Activated CD8-positive, alpha-beta memory T cell treated with anti-CD3 and anti-CD28 coated beads, Interleukin-2, amount 50 U/mL, for 1 hour (primary cell): ENCODE measurements at regions not wholly inside any gene's neighbourhood (a gene's known extent, or its start where the extent isn't known, plus 50 kb on each side); places are given as distances from the start of the nearest gene placed in this dataset.

Experiments used
- DNase-seq: peaks from one replicate; pipeline ENCODE4 v3.0.0-alpha.2; 2020; ENCODE audit errors: extremely low read depth

- no peak for DNase-seq
Observed at GRCh38 chr12:92614502-92614901, 88.3 kb upstream of the PLEKHG7 start.

DNA sequence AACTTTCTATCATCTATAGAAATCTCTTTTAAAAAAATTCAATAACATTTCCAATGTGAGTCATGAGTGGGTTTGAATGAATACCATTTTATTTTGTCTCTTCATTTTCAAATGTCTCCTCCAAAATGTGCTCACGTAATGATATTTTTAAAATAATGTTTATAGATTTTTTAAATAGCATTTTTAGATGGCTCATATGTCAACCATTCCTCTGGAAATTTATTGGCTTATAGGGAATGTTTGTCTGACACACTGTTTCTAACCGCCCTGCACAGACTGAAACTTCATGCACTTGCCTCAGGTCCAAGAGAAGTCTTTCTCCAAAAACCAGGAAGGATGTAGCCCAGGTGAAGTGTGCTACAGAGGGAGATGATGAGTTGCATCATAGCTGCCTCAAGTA is 88.8 kb upstream of the PLEKHG7 start:
- DNase-seq = no peak

DNA sequence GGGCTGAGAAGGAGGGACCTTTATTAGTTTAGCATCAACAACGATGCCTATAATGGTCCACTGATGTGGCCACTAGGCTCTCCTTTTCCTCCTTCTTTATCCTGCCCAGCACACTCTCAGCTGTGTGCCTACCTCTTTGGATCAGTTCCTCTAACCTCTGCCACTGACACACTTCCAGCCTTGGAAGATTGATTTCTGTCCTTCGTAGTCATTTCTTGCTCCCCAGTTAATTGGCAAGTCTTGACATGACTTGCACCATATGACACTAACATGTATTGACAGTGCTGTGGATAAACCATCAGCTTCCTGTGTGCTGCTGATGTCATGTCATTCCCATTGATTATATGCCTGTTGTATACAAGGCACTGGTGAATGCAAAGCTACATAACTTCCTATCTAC is 90.2 kb upstream of the PLEKHG7 start:
- no peak for DNase-seq

DNA sequence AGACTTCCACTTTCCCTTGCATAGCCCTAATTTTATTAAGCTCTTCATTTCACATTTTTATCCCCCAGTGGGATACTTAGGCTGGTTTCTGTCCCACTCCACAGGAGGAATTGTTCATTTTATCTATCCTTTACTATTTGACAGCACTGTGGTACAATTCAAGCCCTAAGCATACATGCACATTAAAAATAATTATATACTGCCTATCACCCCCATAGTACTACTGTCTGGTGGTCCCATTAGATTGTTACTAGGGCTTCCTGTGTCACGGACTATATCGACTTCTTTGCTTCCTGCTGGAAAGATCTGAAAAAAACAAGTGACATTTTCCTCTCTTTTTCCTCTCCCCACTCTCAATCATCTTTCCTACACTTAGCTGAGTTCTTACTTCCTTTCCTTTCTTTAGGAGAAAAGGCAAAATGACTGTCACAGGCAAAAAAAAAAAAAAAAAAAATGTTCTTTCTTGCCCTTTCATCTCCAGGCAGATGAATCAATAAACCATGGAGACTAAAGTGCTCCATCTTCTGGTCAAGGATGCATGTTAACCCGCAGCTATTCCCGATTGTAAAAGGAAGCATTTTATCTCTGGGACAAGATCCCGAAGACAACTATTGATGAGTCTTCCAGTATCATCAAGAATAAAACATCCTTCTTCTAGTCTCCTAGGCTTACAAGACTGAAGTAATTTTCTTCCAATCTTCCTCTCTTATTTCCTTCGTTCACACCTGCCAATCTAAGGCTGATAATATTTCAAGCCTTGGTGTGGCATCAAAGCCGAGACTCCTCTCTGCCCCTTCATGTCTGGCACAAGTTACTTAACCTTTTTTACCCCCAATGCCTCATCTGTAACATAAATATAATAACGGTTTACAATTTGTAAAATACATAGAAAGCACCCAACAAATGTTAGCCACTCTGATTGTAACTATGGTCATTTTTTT is 94.4 kb upstream of the PLEKHG7 start:
- no peak for DNase-seq

GRCh38 chr12:92606956-92607355 is 95.8 kb upstream of the PLEKHG7 start:
- no peak for DNase-seq

DNA sequence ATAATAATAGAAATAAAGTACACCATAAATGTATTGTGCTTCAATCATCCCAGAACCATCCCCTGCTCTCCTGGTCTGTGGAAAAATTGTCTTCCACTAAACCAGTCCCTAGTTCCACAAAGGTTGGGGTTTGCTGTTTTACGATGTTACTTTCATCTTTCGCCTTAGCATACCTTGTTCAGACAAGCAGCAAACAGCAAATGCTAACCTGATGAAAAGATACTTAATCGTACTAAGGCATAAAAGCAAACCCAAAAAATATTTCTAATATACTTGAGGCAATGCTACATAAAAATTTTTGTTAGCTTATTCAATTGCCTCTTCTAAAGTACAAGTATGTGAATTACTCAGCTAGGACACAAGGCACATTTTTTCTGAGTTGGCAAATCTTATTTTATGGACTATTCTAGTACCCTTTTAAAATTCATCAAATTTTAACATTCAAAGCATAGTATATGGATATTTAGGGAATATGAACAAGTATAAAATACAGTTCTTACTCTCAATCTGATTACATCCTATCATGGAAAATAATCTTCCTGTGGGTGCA is 97.1 kb upstream of the PLEKHG7 start:
- no peak for DNase-seq

DNA sequence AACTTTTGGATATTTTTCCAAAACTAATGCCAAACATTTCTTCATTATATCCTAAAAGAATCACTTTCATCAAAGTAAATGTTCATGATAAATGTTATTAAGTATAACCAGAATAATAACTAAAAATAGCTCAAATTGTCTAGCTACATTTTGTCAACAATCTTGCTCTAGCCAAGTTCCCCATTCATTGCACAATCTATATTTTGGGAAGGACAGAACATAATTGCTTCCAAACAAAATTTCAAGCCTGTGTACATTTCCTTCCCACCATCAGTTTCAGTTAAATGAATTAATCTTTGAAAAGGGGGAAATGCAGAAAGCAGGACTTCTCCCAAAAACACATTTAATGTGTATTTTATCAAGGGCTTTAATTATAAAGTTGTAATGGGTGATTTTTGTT is 98.0 kb upstream of the PLEKHG7 start:
- no peak for DNase-seq

DNA sequence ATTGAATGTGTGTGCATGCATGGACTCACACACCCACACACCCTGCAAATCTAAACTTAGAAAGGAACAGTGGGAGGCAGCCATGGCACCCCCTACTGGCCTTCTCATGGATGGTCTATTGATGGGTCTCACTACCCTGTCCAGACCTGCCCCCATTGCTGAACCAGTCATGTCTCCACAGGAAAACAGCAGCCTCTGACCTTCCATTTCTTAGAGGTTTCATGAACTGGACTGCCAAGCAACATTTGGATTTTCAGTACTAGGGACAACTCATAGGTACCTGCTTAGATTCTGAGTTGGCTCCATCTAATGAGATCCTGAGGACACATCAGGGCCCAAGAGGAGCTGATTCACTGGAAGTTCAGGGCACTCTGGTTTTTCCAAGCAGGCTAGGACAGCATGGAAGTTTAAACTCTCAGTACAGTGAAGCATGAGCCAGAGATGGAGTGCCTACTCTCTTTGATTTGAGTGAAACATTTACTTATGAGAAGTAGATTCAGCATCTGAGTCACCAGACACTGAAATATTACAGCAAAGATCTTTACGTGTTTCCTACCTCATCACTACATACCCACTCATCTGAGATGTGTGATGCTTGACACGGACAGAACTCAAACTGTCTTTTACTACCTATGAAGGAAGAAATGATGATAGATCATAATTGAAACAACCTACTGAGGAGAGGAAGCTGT is 98.9 kb upstream of the PLEKHG7 start:
- no peak for DNase-seq

DNA sequence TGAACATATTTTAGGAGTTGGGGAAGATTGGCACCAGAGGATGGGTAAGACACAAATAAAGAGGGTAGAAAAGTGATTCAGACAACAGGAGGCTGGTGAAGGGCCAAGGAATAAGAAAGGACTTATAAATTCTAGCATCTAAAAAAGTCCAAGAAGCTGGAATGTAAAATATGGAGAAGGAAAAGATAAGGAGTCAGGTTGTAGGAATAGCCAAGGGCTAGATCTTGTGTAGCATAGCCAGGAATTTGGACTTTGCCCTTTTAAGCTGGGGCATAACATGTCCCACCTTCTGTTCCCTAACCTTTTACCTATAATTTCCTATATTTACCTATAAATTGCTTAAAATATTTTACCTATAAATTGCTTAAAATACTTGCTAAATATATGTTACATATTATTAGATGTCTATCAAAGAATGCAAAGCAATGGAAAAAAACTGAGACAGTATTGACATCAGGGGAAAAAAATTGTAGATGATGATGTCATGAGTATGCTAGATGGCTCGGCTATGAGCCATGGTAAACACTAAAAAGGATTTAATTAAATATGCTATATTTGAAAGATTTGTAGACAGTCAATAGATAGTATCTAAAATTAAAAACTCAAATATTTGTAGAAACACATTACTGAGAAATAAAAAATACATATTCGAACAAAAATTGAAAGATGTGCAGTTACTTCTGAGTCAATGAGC is 99.7 kb upstream of the PLEKHG7 start:
- DNase-seq = no peak

DNA sequence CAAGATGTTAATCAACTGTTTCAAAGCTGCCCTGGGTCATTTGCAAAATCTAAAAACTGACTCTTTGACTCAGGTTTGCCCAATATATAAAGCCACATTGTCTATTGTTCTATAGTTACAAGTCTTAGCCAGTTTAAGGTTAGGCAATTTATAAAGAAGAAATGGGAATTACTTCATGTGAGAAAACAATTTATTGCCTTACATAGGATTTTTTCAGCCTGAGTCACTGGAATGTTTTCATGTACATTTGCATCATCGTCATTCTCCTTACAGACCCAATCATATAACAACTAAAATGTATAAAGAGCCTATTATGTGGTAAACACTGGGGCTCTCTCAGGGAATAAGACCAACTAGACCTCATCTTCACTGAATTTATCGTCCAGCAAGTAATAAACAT is 100.3 kb upstream of the PLEKHG7 start:
- DNase-seq = no peak

DNA sequence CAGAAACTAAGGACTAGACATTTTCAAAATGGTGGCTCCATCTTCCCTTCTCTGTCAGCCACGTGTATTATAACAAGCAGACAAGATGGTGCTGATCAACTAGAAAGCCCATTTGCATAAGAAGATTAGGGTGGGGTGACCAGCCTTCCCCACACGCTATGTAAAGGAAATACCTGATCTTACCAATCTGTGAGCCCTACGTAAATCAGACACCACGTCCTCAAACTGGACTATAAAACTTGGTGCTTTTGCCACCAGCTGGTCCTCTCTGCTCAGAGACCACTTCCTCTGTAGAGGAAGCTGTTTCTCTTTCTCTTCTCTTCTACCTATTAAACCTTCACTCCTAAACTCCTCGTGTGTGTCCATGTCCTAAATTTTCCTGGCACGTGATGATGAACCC is 101.1 kb upstream of the PLEKHG7 start:
- no peak for DNase-seq

DNA sequence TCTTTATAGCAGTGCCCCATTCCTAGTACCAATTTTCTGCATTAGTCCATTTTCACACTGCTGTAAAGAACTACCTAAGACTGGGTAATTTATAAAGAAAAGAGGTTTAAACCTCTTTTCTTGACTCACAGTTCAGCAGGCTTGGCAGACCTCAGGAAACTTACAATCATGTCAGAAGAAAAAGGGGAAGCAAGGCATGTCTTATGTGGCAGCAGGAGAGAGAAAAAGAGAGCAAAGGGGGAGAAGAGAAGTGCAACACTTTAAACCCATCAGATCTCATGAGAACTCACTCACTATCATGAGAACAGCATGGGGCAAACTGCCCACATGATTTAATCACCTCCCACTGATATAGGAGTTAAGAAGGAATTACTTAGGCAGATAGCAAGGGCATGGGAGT is 101.6 kb upstream of the PLEKHG7 start:
- DNase-seq = no peak

- no peak for DNase-seq
Observed at GRCh38 chr12:92600052-92600451, 102.7 kb upstream of the PLEKHG7 start.

DNA sequence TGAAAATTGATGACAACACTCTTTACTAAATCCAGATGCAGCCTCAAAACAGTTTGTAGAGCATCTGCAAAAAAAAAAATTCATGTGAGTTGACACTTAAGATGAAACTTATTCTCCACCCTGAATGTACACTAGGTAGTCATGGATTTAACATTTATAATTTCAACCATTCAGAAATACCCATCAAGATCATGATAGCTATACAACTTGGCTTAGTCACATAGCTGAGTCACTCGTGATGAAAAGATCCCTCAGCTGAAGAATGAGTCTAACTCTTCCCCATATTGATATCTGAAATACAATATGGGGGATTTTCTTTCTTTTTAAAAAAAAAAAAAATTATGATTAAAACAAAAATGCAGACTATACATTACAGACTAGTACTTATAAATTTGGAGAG is 104.8 kb upstream of the PLEKHG7 start:
- no peak for DNase-seq

DNA sequence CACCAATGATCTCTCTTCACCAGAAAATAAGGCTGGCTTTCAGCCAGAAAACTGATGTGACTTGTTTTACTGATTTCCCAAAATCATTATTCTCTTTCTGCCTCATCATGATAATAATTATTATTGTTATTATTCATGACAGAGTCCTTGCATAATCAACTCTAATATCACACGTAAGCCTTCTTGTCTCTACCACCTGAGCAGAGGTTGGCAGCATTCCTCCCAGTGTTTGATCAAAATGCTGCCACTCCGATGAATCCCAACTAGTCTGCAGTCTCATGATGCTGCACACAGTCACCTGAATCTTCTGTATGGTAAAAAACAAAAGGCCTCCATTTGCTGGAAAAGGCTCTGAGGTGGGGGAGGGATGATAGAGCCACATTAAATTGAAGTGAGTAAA is 105.7 kb upstream of the PLEKHG7 start:
- DNase-seq = no peak

DNA sequence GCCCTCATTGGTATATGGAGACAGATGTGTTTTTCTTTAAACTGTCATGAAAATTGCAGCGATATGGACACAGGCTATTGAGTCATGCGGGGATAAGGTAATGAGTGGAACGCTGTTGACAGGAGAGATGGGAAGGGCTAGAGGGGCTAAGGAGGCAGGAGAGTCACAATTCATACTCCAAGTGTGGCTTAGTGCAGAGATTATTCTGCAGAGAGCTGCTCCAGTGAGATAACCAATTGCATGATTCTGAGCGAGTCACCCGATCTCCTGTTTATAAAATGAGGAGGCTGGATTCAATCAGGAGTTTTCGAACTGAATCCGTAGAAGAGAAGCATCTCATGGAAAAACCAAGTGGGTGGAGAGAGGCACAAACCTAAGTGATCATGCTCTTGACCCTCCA is 106.4 kb upstream of the PLEKHG7 start:
- DNase-seq = no peak

DNA sequence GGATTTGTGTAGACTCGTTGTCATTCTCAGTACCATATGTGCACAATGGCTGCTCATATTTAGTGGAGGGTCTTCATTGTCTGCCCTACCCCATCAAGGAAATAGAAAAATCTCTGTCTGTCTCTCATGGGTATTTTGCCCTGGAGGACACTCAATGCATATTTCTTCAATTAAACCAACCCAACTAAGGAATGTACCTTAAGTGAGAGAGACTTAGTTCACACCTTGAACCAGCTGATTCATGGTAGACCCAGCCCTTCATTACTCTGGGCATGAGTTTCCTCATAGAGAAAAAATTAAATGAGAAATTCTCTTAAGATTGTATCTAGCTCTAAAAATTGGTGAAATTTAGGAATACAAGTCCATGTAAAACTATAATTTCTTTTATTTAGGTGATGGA is 107.1 kb upstream of the PLEKHG7 start:
- DNase-seq = no peak

DNA sequence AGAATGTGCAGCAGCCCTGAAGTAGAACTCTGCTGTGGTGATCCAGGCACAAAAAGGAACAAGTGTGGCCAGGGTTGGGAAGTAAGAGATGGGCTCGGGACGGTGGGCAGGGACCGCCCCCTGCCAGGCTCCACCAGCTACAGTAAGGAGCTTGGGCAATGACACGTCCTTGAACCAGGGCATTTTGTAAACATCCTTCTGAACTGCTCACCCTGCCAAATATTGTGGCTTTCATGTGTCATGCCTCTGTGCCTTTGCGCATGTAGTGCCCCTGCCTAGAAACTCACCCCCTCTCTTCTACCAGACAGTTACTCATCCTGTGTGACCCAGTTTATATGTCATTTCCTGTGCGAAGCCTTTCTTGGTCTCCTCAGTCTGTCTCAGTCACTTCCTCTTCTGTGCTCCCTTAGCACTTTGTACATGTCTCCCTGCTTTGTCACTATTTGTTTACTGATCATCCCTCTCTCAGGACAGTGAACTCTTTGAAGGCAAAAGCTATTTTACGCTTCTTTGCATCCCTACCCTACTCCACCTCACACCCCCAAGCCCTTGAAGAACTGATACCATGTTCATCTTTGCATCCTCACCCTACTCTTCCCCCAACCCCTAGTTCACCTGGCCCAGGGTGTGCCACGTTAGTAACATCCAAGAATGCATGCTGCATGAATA is 108.9 kb upstream of the PLEKHG7 start:
- peak; percentile 79 for DNase-seq

DNA sequence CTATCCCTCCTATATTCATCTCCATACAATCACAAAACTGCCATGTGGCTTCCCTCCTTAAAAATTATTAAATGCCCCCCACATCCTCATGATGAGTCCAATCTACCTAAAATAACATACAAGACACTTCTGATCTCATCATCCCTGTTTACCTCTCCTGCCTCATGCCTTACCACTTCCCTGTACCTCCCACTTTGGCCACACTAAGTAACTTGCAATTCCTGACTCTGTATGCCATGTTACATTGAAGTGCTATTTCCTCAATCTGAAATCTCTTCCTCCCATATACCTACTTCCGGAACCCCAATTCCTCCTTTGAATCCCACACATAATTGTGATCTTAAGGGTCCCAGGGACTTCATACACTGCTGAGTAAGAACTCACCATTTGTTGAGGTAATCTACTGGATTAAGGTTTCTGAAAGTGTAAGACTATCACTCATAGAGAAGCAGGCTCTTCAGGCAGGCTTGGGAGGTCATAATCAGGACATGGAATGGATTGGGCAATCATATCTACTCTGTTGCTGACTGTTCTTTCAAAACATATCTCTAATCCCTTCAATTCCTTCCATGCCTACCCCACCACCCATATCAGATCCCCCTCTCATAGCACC is 117.6 kb upstream of the PLEKHG7 start:
- DNase-seq = no peak

DNA sequence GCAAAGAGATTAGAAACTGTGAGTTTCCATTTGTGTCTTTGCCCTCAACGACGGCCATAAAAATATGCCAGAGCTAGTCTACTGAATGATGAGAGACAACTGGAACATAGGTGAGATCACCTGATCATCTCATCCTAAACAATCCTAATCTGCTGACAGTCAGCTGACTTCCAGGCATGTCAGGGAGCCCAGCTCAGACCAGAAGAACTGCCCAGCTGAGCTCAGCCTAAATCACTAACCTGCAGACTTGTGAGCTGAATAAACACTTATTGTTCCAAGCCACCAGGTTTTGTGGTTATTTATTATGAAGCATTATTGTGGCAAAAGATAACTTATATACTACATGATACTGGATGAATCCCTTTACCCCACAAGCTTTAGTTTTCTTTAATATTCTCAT is 118.9 kb upstream of the PLEKHG7 start:
- DNase-seq = no peak

GRCh38 chr12:92582893-92583292 is 119.9 kb upstream of the PLEKHG7 start:
- DNase-seq = no peak
